Thyroid gland (tissue), 4 donors: ENCODE measurements at regions not wholly inside any gene's neighbourhood (a gene's known extent, or its start where the extent isn't known, plus 50 kb on each side); places are given as distances from the start of the nearest gene placed in this dataset.

ENCODE experiments used
- CTCF ChIP-seq, 6 experiments: fragments of 200-600 bp in 3 of 6; fragments of 450-650 bp in 3 of 6; sonication (generic) in 3 of 6; IDR thresholded peaks; one replicate each; pipeline ENCODE4 v1.5.1; 2016 to 2019; ENCODE audit warnings: antibody characterized with exemption in 6 of 6, mild to moderate bottlenecking in 2 of 6, inconsistent platforms in 1 of 6, moderate library complexity in 1 of 6
- POLR2A ChIP-seq, 2 donors: fragments of 450-650 bp; IDR thresholded peaks; one replicate each; pipeline ENCODE4 v1.6.1; 2017; ENCODE audit warnings: antibody characterized with exemption in 2 of 2, mild to moderate bottlenecking in 2 of 2, moderate library complexity in 1 of 2

- TF ChIP-seq CTCF (IDR thresholded peaks at IDR 0.05): no peak
- TF ChIP-seq POLR2A (IDR thresholded peaks at IDR 0.05): no peak
Measured at GRCh38 chrX:40282946-40283660, 185.3 kb upstream of the BCOR start.
